SK-N-SH treated with all-trans-retinoic acid at 6 μM for 48 hours (cell line): ENCODE measurements at regions not wholly inside any gene's neighbourhood (a gene's known extent, or its start where the extent isn't known, plus 50 kb on each side); places are given as distances from the start of the nearest gene placed in this dataset.
A peak's percentile ranks its signal among the peaks of the same experiment; 100 is the strongest.

Experiments
- ATAC-seq: fragments of 200-7000 bp; cut with Tn5 transposase; 3 replicates; pipeline ENCODE4 v1.9.1; 2020; ENCODE audit warnings: mild to moderate bottlenecking, moderate library complexity
- ARNTL ChIP-seq: fragments of 450-650 bp; formaldehyde crosslinking; IDR thresholded peaks from 2 replicates; pipeline ENCODE4 v1.5.0; 2020; ENCODE audit warnings: low read depth, mild to moderate bottlenecking, moderate library complexity, borderline replicate concordance
- CSDC2 ChIP-seq: fragments of 250-450 bp; sonication (Bioruptor Pico); IDR thresholded peaks from 2 replicates; pipeline ENCODE4 v1.5.0; 2020; ENCODE audit warnings: mild to moderate bottlenecking, moderate library complexity
- GLIS3 ChIP-seq: fragments of 250-450 bp; sonication (Bioruptor Pico); IDR thresholded peaks from 2 replicates; pipeline ENCODE4 v1.5.0; 2020; ENCODE audit warnings: mild to moderate bottlenecking, moderate library complexity
- ISL1 ChIP-seq: fragments of 250-450 bp; sonication (Bioruptor Pico); IDR thresholded peaks from 2 replicates; pipeline ENCODE4 v2.1.2; 2022; ENCODE audit warnings: mild to moderate bottlenecking, moderate library complexity
- OSR1 ChIP-seq: fragments of 250-450 bp; sonication (Bioruptor Pico); IDR thresholded peaks from 2 replicates; pipeline ENCODE4 v1.8.0; 2022; ENCODE audit warnings: moderate library complexity, mild to moderate bottlenecking, inconsistent platforms
- PPARA ChIP-seq: fragments of 250-450 bp; sonication (Bioruptor Pico); IDR thresholded peaks from 2 replicates; pipeline ENCODE4 v1.5.0; 2020; ENCODE audit warnings: mild to moderate bottlenecking, borderline replicate concordance
- SNAI2 ChIP-seq: fragments of 250-450 bp; sonication (Bioruptor Pico); IDR thresholded peaks from 2 replicates; pipeline ENCODE4 v1.5.0; 2020; ENCODE audit warnings: mild to moderate bottlenecking, moderate library complexity
- TCF4 ChIP-seq: fragments of 250-450 bp; sonication (Bioruptor Pico); IDR thresholded peaks from 2 replicates; pipeline ENCODE4 v1.8.0; 2021; ENCODE audit warnings: mild to moderate bottlenecking, moderate library complexity, borderline replicate concordance
- TOX ChIP-seq: fragments of 250-450 bp; sonication (Bioruptor Pico); IDR thresholded peaks from 2 replicates; pipeline ENCODE4 v1.8.0; 2021; ENCODE audit warnings: mild to moderate bottlenecking, moderate library complexity, borderline replicate concordance
- ZC3H10 ChIP-seq: fragments of 250-450 bp; sonication (Bioruptor Pico); IDR thresholded peaks from 2 replicates; pipeline ENCODE4 v1.5.1; 2021; ENCODE audit warnings: mild to moderate bottlenecking, moderate library complexity
- ZFP3 ChIP-seq: fragments of 250-450 bp; sonication (Bioruptor Pico); IDR thresholded peaks from 2 replicates; pipeline ENCODE4 v1.5.0; 2020; ENCODE audit warnings: mild to moderate bottlenecking, moderate library complexity
- ZFP30 ChIP-seq: fragments of 450-650 bp; formaldehyde crosslinking; IDR thresholded peaks from 2 replicates; pipeline ENCODE4 v1.5.0; 2022; ENCODE audit warnings: mild to moderate bottlenecking, moderate library complexity
- ZNF565 ChIP-seq: fragments of 450-650 bp; formaldehyde crosslinking; conservative IDR thresholded peaks from 2 replicates; pipeline ENCODE4 v1.5.0; 2020; ENCODE audit warnings: low read depth, mild to moderate bottlenecking, moderate library complexity
- ZNF70 ChIP-seq: fragments of 450-650 bp; formaldehyde crosslinking; IDR thresholded peaks from 2 replicates; pipeline ENCODE4 v1.5.0; 2020; ENCODE audit warnings: mild to moderate bottlenecking, moderate library complexity
- ZNF8 ChIP-seq: fragments of 450-650 bp; formaldehyde crosslinking; IDR thresholded peaks from 2 replicates; pipeline ENCODE4 v1.5.0; 2020; ENCODE audit warnings: mild to moderate bottlenecking, moderate library complexity
- TF ChIP-seq, protein P1 (sequence below): fragments of 250-450 bp; sonication (Bioruptor Pico); IDR thresholded peaks from 2 replicates; pipeline ENCODE4 v1.5.1; 2020; ENCODE audit warnings: low read depth, mild to moderate bottlenecking, moderate library complexity
- TF ChIP-seq, protein P2 (sequence below): fragments of 250-450 bp; sonication (Bioruptor Pico); IDR thresholded peaks from 2 replicates; pipeline ENCODE4 v1.5.0; 2020; ENCODE audit warnings: mild to moderate bottlenecking, moderate library complexity
- TF ChIP-seq, protein P3 (sequence below): fragments of 250-450 bp; sonication (Bioruptor Pico); IDR thresholded peaks from 2 replicates; pipeline ENCODE4 v1.8.0; 2021; ENCODE audit warnings: low read depth, mild to moderate bottlenecking, moderate library complexity, borderline replicate concordance
- TF ChIP-seq, protein P4 (sequence below): fragments of 250-450 bp; sonication (Bioruptor Pico); IDR thresholded peaks from 2 replicates; pipeline ENCODE4 v1.5.1; 2021; ENCODE audit warnings: mild to moderate bottlenecking, moderate library complexity

DNA sequence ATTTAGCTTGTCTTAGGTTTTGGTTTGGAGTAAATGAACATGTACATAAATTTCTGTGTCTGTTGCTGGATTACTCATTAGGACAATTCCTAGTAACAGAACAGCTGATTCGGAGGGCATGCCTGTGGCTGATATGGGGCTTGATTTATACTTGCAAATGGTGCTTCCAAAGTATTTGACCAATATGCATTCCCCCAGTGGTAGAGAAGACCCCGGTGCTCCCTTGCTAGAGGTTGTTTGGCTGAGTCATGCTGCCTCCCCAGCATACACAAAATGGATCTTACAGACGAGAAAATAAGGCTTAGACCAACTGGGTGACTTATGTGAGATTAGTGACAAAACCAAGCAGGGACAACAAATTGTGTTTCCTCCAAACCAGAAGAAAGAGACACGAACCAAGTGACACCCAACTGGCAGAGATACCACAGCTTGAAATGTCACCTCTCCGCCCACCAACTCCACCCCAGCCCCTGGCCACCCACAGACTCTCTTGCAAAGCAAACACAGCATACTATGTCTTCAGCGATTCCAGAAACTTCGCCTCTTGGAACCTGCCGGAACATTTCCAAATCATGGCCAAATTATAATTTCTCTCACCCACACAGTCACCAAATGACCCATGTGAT is 75.9 kb upstream of the ETS2 start:
- ATAC-seq, result no peak
- TF ChIP-seq ZC3H10 (no peak), ZFP3 (no peak), CSDC2 (CRISPR knock-in tag) (no peak), TCF4 (CRISPR knock-in tag) (no peak), GLIS3 (CRISPR knock-in tag) (no peak), ISL1 (CRISPR knock-in tag) (no peak), ZNF8 (CRISPR knock-in tag) (no peak), SNAI2 (CRISPR knock-in tag) (no peak), ZNF70 (no peak)
- TF ChIP-seq, protein P1, sequence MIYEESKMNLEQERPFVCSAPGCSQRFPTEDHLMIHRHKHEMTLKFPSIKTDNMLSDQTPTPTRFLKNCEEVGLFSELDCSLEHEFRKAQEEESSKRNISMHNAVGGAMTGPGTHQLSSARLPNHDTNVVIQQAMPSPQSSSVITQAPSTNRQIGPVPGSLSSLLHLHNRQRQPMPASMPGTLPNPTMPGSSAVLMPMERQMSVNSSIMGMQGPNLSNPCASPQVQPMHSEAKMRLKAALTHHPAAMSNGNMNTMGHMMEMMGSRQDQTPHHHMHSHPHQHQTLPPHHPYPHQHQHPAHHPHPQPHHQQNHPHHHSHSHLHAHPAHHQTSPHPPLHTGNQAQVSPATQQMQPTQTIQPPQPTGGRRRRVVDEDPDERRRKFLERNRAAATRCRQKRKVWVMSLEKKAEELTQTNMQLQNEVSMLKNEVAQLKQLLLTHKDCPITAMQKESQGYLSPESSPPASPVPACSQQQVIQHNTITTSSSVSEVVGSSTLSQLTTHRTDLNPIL (CRISPR knock-in tag), result no peak

DNA sequence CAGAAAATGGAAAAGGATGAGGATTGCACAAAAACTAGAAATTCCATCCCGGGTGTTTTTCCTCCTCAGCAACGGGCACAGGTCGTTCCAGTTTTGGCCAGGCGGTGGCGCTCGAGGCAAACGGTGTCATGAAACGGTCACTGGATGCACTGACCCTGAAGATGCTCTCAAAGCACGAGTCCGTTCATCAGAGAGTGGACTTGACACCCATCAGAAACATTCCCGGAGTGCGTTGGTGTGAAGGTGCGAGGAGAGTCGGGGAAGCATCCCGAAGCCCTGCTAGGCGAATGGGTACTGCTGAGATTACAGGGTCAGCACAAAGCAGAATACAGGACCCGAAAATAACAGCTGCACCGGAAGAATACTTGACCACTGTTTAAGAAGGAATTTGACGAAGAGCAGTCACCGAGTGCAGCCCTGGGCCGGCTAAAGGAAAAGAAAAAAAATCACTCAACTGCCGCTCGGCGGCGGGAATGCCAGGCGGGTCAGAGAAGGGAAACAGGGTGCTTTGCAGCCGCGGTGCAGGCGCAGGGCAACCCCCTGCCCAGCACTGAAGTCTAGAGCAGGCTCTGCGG is 71.7 kb upstream of the ETS2 start:
- TF ChIP-seq, protein P2, sequence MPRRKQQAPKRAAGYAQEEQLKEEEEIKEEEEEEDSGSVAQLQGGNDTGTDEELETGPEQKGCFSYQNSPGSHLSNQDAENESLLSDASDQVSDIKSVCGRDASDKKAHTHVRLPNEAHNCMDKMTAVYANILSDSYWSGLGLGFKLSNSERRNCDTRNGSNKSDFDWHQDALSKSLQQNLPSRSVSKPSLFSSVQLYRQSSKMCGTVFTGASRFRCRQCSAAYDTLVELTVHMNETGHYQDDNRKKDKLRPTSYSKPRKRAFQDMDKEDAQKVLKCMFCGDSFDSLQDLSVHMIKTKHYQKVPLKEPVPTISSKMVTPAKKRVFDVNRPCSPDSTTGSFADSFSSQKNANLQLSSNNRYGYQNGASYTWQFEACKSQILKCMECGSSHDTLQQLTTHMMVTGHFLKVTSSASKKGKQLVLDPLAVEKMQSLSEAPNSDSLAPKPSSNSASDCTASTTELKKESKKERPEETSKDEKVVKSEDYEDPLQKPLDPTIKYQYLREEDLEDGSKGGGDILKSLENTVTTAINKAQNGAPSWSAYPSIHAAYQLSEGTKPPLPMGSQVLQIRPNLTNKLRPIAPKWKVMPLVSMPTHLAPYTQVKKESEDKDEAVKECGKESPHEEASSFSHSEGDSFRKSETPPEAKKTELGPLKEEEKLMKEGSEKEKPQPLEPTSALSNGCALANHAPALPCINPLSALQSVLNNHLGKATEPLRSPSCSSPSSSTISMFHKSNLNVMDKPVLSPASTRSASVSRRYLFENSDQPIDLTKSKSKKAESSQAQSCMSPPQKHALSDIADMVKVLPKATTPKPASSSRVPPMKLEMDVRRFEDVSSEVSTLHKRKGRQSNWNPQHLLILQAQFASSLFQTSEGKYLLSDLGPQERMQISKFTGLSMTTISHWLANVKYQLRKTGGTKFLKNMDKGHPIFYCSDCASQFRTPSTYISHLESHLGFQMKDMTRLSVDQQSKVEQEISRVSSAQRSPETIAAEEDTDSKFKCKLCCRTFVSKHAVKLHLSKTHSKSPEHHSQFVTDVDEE (CRISPR knock-in tag), result peak; percentile 41; the same call in 1 of the 2 replicates
- 0 out of 2 replicates have a peak, but pooled peaks have one; percentile 19 for TF ChIP-seq ISL1 (CRISPR knock-in tag)
- no peak for TF ChIP-seq ZNF70

DNA sequence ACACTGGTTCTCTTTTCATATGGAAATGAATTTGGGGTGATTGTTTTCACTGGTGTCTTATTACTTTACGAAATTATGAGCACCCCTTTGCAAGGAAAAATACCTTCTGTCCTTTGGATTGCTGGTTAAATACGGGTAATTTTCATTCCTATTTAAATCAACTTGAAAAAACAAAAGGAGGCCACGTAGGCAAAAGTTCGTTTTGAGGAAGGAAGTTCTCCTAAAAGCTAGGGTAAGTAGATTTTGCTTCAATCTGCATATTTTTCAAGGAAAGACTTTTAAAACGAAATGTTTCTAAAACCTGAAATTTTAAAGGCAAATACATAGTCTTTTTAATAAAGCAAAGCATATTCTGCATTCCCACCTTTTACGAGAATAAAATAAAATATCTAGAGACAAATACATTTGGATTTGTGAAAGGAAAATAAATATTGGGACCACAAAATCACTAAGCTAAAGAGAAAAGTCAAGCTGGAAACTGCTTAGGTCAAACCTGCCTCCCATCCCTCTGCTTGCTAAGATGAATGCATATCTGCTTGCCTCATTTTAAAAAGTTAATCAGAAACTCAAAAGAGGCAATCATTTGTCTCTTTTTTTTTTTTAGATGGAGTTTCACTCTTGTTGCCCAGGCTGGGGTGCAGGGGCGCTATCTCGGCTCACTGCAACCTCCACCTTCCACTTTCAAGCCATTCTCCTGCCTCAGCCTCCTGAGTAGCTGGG is 70.9 kb upstream of the ETS2 start:
- ATAC-seq, result no peak
- TF ChIP-seq ZFP30 (CRISPR knock-in tag), result no peak
- no peak for TF ChIP-seq ZC3H10
- TF ChIP-seq, protein P2 (CRISPR knock-in tag), result no peak
- no peak for TF ChIP-seq TCF4 (CRISPR knock-in tag)
- TF ChIP-seq CSDC2 (CRISPR knock-in tag), result no peak
- TF ChIP-seq GLIS3 (CRISPR knock-in tag), result no peak
- TF ChIP-seq TOX (CRISPR knock-in tag), result no peak
- no peak for TF ChIP-seq ARNTL (CRISPR knock-in tag)

More for the DNA sequence above, 71.7 kb upstream of the ETS2 start:
- peak; percentile 96 for ATAC-seq

DNA sequence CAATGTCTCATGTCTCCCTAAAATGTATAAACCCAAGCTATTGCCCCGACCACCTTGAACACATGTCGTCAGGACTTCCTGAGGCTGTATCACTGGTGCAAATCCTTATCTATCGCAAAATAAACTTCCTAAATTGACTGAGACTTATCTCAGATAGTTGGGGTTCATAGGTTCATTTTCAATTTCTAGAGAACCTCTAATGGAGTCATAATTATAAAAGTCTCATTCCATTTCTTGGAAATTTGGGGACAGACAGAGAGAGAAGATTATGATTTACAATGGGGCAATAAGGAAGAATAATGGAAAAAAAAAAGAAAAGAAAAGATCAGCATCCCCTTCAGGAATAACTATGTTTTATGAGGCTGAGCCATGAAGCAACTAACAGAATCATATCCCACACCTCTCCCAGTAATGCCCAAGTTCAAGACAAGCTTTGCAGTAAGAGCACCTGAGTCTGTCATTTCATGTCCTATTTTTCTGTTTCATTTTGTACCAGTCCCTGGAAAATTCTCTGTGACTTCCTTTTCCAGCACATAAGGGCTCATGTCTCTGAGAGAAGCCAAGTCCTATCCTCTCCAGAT is 70.0 kb upstream of the ETS2 start:
- ATAC-seq, result no peak
- TF ChIP-seq, protein P3, sequence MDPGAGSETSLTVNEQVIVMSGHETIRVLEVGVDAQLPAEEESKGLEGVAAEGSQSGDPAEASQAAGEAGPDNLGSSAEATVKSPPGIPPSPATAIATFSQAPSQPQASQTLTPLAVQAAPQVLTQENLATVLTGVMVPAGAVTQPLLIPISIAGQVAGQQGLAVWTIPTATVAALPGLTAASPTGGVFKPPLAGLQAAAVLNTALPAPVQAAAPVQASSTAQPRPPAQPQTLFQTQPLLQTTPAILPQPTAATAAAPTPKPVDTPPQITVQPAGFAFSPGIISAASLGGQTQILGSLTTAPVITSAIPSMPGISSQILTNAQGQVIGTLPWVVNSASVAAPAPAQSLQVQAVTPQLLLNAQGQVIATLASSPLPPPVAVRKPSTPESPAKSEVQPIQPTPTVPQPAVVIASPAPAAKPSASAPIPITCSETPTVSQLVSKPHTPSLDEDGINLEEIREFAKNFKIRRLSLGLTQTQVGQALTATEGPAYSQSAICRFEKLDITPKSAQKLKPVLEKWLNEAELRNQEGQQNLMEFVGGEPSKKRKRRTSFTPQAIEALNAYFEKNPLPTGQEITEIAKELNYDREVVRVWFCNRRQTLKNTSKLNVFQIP, result no peak
- TF ChIP-seq GLIS3 (CRISPR knock-in tag) (no peak), ZNF70 (no peak), OSR1 (CRISPR knock-in tag) (no peak), ZFP3 (no peak), PPARA (CRISPR knock-in tag) (no peak), ZC3H10 (no peak), ZNF565 (no peak), ARNTL (CRISPR knock-in tag) (no peak), ZFP30 (CRISPR knock-in tag) (no peak), ISL1 (CRISPR knock-in tag) (no peak)
- TF ChIP-seq, protein P4, sequence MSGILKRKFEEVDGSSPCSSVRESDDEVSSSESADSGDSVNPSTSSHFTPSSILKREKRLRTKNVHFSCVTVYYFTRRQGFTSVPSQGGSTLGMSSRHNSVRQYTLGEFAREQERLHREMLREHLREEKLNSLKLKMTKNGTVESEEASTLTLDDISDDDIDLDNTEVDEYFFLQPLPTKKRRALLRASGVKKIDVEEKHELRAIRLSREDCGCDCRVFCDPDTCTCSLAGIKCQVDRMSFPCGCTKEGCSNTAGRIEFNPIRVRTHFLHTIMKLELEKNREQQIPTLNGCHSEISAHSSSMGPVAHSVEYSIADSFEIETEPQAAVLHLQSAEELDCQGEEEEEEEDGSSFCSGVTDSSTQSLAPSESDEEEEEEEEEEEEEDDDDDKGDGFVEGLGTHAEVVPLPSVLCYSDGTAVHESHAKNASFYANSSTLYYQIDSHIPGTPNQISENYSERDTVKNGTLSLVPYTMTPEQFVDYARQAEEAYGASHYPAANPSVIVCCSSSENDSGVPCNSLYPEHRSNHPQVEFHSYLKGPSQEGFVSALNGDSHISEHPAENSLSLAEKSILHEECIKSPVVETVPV, result no peak
- TF ChIP-seq, protein P2 (CRISPR knock-in tag), result no peak
